ENCODE measurements at regions not wholly inside any gene's neighbourhood (a gene's known extent, or its start where the extent isn't known, plus 50 kb on each side); places are given as distances from the start of the nearest gene placed in this dataset.
A peak's percentile ranks its signal among the peaks of the same experiment; 100 is the strongest.
"Not testable (repeated sequence)": the region's sequence is repeated elsewhere in the genome, so short reads cannot be mapped to it uniquely, and the experiment has no call there.

GRCh38 chr16:85282842-85283241, 170.6 kb upstream of the CIBAR2 start:
- DNase-seq, result no peak

- DNase-seq, result no peak
Measured at GRCh38 chr16:85283305-85284050, 171.2 kb upstream of the CIBAR2 start.

DNA sequence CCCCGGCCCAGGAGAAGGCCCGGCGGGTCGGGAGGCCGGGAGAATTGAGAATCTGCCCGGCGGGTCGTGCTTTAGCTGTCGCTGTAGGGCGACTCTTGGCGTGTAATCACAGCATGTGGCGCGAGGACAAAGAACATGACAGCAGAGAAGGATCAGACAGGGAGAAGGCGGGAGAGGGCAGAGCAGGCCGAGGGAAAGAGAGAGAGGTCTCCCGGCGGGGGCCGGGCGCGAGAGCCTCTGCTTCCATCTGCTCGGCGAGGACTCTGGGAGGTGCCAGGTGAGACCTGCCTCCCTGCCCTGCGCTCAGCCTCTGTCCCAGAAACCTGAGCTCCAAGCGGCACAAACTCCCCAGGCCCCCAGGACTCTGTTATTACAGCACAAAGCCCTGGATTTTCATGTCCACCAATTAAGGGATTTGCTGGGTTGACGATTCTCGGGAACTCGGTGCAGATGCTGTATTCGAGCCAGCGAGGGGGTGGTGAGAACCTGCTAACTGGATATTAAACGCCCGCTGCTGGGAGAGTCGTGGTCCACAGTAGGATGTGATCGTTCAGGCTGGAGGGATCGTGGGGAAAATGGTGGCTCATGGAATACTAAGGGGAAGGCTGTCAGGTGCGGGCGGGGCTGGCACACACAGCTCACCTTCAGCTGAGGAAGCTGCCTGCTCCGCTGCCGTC, 172.0 kb upstream of the CIBAR2 start:
- DNase-seq, result peak; percentile 42

DNA sequence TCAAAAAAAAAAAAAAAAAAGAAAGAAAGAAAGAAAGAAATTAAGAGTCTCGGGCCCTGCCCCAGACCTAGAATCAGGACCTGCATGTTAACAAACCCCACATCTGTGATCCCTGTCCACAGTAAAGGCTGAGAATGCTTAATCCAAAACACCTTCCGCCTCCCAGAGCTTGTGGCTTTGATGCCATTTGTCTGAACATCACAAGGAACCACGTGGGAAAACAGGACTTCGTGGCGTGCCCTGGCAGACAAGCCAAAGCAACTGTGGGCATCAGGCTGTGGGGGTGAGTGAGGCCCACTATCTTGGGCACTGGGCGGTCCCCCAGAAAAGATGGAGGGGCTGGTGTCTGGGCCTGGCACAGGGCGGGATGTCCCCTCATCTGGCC, 173.4 kb upstream of the CIBAR2 start:
- DNase-seq, result no peak

DNA sequence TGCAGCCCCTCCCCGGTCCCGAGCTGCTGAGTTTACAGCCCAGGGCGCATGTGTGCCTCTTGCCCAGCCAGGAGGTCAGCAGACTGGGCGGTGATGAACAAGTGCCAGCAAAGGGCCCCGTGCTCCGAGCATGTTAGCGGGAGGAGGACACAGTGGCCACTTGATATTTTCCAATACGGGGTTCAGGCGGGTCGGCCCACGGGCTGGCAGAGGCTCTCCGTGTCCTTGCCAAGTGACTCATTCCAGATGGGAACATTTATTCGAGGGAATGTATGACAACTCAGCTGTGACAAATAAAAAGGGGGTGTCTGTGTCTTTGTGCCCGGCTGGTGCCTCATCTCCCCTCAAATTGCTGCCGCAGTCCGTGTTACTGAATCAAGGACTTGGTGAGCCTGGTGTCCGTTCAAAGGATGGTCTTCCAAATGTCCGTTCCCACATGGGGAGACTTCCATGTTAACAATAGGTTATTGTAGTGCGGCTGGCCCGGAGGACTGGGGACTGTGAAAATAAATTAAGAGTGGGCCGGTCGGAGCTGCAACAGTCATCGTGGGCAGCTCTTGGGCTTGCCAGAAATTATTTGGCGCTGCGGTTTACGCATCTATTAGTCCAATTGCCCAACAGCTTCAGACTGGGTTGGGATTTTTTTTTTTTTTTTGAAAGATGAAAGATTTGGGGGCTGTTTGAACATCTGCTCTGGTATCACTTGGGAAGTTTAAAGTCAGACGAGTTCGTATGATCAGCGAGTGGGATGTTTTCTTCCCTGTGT, 174.0 kb upstream of the CIBAR2 start:
- DNase-seq, result no peak

- no peak for DNase-seq
Measured at GRCh38 chr16:85286951-85287814, 174.9 kb upstream of the CIBAR2 start.

GRCh38 chr16:85287815-85288109, 175.5 kb upstream of the CIBAR2 start:
- not testable (repeated sequence) for DNase-seq

DNA sequence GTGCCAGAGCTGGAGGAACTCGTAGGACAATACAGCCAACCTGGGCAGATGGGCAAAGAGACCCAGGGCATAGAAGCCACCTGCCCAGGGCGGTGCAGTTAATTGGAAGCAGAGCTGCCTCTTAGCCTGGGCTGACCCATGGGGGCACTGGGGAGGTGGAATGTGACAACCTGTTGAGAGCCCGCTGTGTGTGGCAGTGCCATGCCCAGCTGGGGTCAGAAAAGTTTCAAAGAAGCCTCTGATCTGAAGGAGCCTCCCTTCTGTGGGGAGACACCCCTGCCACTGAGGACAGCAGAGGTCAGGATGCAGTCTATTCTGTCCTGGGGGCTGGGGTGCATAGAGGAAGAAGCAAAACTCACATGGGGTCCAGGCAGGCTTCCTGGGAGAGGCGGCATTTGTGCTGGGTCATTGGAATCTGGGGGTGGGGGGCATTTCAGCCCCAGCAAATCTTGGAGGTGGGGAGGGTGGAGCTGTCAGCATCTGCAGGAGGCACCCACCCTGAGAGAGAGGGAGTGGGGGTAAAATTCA, 176.1 kb upstream of the CIBAR2 start:
- DNase-seq, result no peak

DNA sequence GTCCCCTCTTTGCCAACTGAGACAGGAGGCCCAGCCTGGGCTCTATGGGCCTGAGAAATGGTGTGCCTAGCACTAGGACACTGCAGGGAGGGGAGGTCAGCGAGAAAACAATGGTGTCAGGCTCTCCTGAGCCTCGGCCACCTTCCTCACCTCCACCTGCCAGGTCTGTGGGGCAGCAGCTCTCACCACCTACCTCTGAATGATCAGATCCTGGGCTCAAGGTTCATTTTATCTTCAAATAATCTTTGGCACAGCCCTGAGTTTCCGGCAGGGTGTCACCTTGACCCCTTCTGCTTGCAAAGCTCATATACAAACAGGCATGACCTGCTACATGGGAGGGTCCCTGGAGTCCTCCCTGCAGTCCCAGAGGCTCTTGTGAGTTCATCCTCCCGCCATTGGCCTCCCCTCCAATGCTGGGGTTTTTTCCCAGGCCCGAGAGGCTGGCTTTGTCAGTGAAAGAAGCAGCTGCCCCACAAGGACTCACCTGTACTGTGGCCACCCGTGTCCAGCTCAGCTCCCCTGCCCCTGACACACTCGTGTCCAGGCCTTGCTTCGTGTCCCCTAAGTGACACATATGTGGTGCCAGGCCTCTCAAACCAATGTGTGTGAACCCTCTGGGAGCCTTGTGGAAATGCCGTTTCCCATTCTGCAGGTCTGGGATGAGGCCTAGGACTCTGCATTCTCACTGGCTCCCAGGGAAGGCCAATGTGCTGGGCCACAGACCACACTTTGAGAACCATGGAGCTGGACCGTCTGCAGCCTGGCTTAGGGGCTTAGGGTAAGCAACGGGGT, 176.8 kb upstream of the CIBAR2 start:
- no peak for DNase-seq

GRCh38 chr16:85289760-85290625, 177.7 kb upstream of the CIBAR2 start:
- DNase-seq, result no peak

- DNase-seq, result no peak
Measured at GRCh38 chr16:85290626-85291301, 178.5 kb upstream of the CIBAR2 start.

- no peak for DNase-seq
Measured at GRCh38 chr16:85291302-85292148, 179.3 kb upstream of the CIBAR2 start.

DNA sequence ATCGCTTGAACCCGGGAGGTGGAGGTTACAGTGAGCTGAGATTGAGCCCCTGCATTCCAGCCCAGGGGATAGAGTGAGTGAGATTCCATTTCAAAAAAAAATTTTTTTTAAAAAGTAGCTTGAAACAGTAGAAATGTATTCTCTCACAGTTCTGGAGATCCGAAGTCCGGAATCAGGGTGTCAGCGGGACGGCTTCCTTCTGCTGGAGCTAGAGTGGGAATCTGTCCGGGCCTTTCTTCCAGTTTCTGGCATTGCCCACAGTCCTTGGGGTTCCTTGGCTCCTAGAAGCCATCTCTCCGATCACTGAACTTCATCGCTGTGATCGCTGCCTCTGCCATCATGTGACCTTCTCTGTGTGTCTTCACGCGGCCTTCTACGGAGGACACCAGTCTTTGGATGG, 181.2 kb upstream of the CIBAR2 start:
- no peak for DNase-seq

DNA sequence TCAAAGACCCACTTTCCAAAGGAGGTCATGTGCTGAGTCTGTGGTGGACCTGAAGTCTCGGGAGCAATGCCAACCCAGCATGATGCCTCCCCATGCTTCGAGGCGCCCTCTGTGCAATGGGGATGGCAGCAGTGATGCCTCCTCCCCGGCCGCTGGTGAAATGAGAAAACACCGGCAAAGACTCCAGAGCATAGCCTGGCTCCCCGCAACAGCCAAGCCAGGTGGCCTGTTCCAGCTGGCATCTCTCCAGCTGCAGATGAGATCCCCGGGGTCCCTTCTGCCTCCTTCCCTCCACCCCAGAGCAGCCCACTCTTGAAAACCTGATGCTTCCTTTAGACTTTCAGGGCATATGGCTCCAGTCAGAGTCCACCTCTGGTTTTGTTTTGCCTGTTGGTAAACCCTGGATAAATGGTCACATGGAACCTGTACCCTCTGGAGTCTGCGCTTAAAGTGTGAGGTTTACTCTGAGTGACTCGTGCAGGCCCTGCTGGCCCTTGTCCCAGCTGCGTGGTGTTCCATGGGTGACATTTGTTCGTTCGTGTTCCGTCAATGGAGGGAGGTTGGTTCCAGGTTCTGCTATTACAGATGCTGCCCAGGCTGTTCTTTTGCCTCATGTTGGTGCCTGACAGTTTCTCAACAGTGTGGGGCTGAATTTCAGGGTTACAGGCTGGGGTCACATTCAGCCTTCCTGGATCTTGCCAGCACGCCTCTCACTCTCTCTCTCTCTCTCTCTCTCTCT, 181.8 kb upstream of the CIBAR2 start:
- DNase-seq, result peak; percentile 32

- DNase-seq, result no peak
Measured at GRCh38 chr16:85294810-85295508, 182.7 kb upstream of the CIBAR2 start.

DNA sequence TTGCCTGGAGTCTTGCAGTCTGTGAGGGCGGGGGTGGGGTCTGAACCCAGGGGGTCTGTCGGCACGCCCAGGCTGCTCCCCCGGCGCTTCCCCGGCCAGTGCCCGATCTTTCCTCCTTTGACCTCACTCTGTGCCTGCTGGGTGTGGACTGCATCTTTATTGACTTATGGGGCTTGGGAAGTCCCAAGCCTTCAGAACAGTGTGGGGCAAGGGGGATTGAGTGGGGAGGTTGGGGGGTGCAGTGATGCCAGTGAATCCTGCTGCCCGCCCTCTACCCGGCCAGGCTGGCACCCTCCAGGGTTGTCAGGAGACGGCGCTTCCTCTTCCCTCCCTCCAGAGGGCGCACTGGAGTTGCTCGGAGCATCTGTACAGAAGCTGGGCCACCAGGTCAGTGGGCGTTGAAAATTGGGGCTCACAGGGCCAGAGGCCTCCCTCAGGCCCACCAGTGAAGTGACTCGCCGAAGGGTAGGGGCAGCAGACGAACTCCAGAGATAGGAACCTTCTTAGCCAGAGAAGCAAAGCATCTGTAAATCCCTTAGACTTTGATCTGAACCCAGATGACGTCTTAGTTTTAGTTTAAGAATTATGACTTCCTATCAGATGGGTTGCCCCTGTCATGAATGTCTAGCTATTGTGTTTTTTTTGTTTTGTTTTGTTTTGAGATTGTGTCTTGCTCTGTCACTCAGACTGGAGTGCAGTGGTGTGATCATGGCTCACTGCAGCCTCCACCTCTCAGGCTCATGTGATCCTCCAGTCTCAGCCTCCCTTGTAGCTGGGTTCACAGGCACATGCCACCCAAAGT, 184.8 kb upstream of the CIBAR2 start:
- DNase-seq, result no peak

DNA sequence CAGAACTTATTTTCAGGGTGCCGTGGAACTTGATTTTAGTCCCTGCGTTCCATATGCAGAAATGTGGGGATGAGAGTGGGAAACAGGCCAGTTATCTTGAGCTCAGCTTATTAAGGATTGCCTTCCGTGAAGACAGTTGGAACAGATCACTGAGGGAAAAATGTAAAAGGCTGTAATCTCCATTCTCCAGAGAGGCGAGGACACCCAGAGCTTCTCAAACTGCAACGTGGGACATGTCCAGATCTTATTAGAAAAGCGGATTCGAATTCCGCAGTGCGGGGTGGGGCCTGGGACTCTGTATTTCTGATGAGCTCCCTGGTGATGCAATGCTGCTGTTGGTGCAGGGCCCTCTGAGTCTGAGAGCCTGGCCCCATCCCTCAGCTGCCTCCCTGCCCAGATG, 185.6 kb upstream of the CIBAR2 start:
- no peak for DNase-seq
